ENCODE measurements at regions not wholly inside any gene's neighbourhood (a gene's known extent, or its start where the extent isn't known, plus 50 kb on each side); places are given as distances from the start of the nearest gene placed in this dataset.

GRCh38 chr6:5930968-5931367, 75.8 kb downstream of the NRN1 start:
- H3K27ac ChIP-seq (ENCODE audit: low read depth, low read length): no peak overlapping the region
- ChIA-PET POLR2A (no interaction called here), CTCF (no interaction called here)
- H3K4me3 ChIP-seq (ENCODE audit: low read depth, low read length): no peak overlapping the region
- H3K27me3 ChIP-seq (ENCODE audit: control insufficient read depth, insufficient read depth, low read length): no peaks in the 10 kb centered on the region
- no peak for DNase-seq (ENCODE audit: low read depth, low spot score)
- peaks cover 4% of the 10 kb centered on the region; the same call in 1 of the 2 replicates for H3K9me3 ChIP-seq (ENCODE audit: control insufficient read depth, insufficient read depth, low read length)
- no peak for TF ChIP-seq CTCF (IDR thresholded peaks at IDR 0.05; ENCODE audit: low read depth, low read length)

- no peak for TF ChIP-seq CTCF (IDR thresholded peaks at IDR 0.05; ENCODE audit: low read depth, low read length)
- Histone ChIP-seq H3K27ac (ENCODE audit: low read depth, low read length) (no peak overlapping the region), H3K9me3 (ENCODE audit: control insufficient read depth, insufficient read depth, low read length) (peaks cover 4% of the 10 kb centered on the region; the same call in 1 of the 2 replicates), H3K4me3 (ENCODE audit: low read depth, low read length) (no peak overlapping the region), H3K27me3 (ENCODE audit: control insufficient read depth, insufficient read depth, low read length) (no peaks in the 10 kb centered on the region)
- DNase-seq (ENCODE audit: low read depth, low spot score): no peak
- ChIA-PET CTCF (no interaction called here), POLR2A (no interaction called here)
These were observed 76.5 kb downstream of the NRN1 start for GRCh38 chr6:5930143-5930770.

- no peaks in the 10 kb centered on the region for H3K27me3 ChIP-seq (ENCODE audit: control insufficient read depth, insufficient read depth, low read length)
- no peak overlapping the region for H3K4me3 ChIP-seq (ENCODE audit: low read depth, low read length)
- DNase-seq (ENCODE audit: low read depth, low spot score): no peak
- ChIA-PET POLR2A (no interaction called here), CTCF (no interaction called here)
- no peaks in the 10 kb centered on the region; the same call in 1 of the 2 replicates for H3K9me3 ChIP-seq (ENCODE audit: control insufficient read depth, insufficient read depth, low read length)
- no peak overlapping the region for H3K27ac ChIP-seq (ENCODE audit: low read depth, low read length)
- no peak for TF ChIP-seq CTCF (IDR thresholded peaks at IDR 0.05; ENCODE audit: low read depth, low read length)
These were observed 82.9 kb downstream of the NRN1 start for GRCh38 chr6:5923840-5924239.

- CTCF ChIA-PET: interaction anchor here (0.8 kb wide), 1 partner anchor 451 kb away, joined by 4 read pairs; no protein-coding TSS in a partner anchor
- POLR2A ChIA-PET: no interaction called here
These were observed 84.5 kb downstream of the NRN1 start for GRCh38 chr6:5922230-5922629.

More at GRCh38 chr6:5922230-5922629, 84.5 kb downstream of the NRN1 start:
- no peak for TF ChIP-seq CTCF (IDR thresholded peaks at IDR 0.05; ENCODE audit: low read depth, low read length)
- Histone ChIP-seq H3K27ac (ENCODE audit: low read depth, low read length) (no peak overlapping the region), H3K27me3 (ENCODE audit: control insufficient read depth, insufficient read depth, low read length) (no peaks in the 10 kb centered on the region), H3K9me3 (ENCODE audit: control insufficient read depth, insufficient read depth, low read length) (peaks cover 2% of the 10 kb centered on the region; the same call in 1 of the 2 replicates), H3K4me3 (ENCODE audit: low read depth, low read length) (no peak overlapping the region)
- no peak for DNase-seq (ENCODE audit: low read depth, low spot score)

Data from AG04450 (cell line).